Middle frontal gyrus (tissue), 1 donor: ENCODE measurements at regions not wholly inside any gene's neighbourhood (a gene's known extent, or its start where the extent isn't known, plus 50 kb on each side); places are given as distances from the start of the nearest gene placed in this dataset.
"Not testable (repeated sequence)": the region's sequence is repeated elsewhere in the genome, so short reads cannot be mapped to it uniquely, and the experiment has no call there.

ENCODE experiments used
- DNase-seq: peaks from one replicate; pipeline ENCODE4 v3.0.0-alpha.2; 2015; ENCODE audit warnings: low spot score; ENCODE audit errors: extremely low spot score

- no peak for DNase-seq
Measured at GRCh38 chr5:118606940-118607339, 381.4 kb downstream of the DTWD2 start.

GRCh38 chr5:118605761-118606160 lies 382.6 kb downstream of the DTWD2 start:
- no peak for DNase-seq

GRCh38 chr5:118604106-118604505 lies 384.2 kb downstream of the DTWD2 start:
- DNase-seq = no peak

- DNase-seq = no peak
Measured at GRCh38 chr5:118603278-118603677, 385.1 kb downstream of the DTWD2 start.

GRCh38 chr5:118598311-118598710 lies 390.0 kb downstream of the DTWD2 start:
- no peak for DNase-seq

GRCh38 chr5:118597543-118597942 lies 390.8 kb downstream of the DTWD2 start:
- no peak for DNase-seq

- DNase-seq = no peak
Measured at GRCh38 chr5:118596255-118596654, 392.1 kb downstream of the DTWD2 start.

GRCh38 chr5:118593003-118593328 lies 395.4 kb downstream of the DTWD2 start:
- DNase-seq = no peak

- DNase-seq = no peak
Measured at GRCh38 chr5:118592229-118593002, 395.9 kb downstream of the DTWD2 start.

GRCh38 chr5:118590806-118591205 lies 397.5 kb downstream of the DTWD2 start:
- DNase-seq = no peak

GRCh38 chr5:118580949-118581348 lies 407.4 kb downstream of the DTWD2 start:
- no peak for DNase-seq

- DNase-seq = peak; percentile 26
Measured at GRCh38 chr5:118578093-118578492, 410.3 kb downstream of the DTWD2 start.

- DNase-seq = no peak
Measured at GRCh38 chr5:118577621-118578020, 410.7 kb downstream of the DTWD2 start.

- DNase-seq = not testable (repeated sequence)
Measured at GRCh38 chr5:118570276-118570675, 418.1 kb downstream of the DTWD2 start.

- DNase-seq = not testable (repeated sequence)
Measured at GRCh38 chr5:118569596-118569995, 418.8 kb downstream of the DTWD2 start.

GRCh38 chr5:118565335-118565971 lies 422.9 kb downstream of the DTWD2 start:
- no peak for DNase-seq

GRCh38 chr5:118561971-118562370 lies 426.4 kb downstream of the DTWD2 start:
- no peak for DNase-seq

GRCh38 chr5:118561235-118561634 lies 427.1 kb downstream of the DTWD2 start:
- no peak for DNase-seq

- DNase-seq = no peak
Measured at GRCh38 chr5:118558871-118559270, 429.5 kb downstream of the DTWD2 start.

- no peak for DNase-seq
Measured at GRCh38 chr5:118557251-118557661, 431.1 kb downstream of the DTWD2 start.

GRCh38 chr5:118556792-118557191 lies 431.6 kb downstream of the DTWD2 start:
- no peak for DNase-seq

- DNase-seq = no peak
Measured at GRCh38 chr5:118555727-118556126, 432.6 kb downstream of the DTWD2 start.

- DNase-seq = no peak
Measured at GRCh38 chr5:118554981-118555380, 433.4 kb downstream of the DTWD2 start.
